ENCODE measurements at regions not wholly inside any gene's neighbourhood (a gene's known extent, or its start where the extent isn't known, plus 50 kb on each side); places are given as distances from the start of the nearest gene placed in this dataset.

DNA sequence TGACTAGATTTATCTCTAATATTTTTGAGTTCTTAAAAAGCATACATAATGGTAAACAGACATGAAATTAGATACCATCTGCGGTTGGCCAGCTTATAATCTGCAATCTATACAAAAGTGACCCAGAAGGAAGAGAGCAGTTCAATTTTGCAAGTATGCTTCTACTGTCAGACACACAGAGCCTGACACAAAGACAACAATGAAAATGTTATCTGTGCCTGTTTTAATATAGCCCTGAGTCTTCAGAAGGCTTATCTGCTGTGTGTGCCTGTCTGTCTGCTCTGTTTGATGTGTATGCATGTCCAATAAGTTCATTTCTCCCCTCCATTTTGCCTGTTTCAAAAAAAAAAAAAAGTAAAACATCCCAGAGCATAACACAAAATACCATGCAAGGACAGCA, 73.3 kb upstream of the FHIP2A start:
- Histone ChIP-seq H3K4me3 (ENCODE audit: insufficient read depth, low read depth, low read length) (no peak overlapping the region), H2BK5ac (ENCODE audit: low read depth, low read length, poor library complexity, severe bottlenecking) (no peak overlapping the region), H2BK15ac (ENCODE audit: low read depth, low read length) (no peak overlapping the region), H4K5ac (ENCODE audit: low read depth, low read length) (no peak overlapping the region), H3K56ac (ENCODE audit: extremely low read depth, insufficient read depth, low read length) (no peak overlapping the region), H2BK20ac (ENCODE audit: low read depth, low read length) (no peak overlapping the region), H3K4ac (ENCODE audit: low read depth, low read length) (no peak overlapping the region), H3K9me1 (ENCODE audit: insufficient read depth, low read length) (no peaks in the 10 kb centered on the region), H4K8ac (ENCODE audit: low read depth in 2 of 2, low read length in 2 of 2) (no peak overlapping the region), H3K23ac (ENCODE audit: low read depth, low read length) (no peak overlapping the region), H4K20me1 (ENCODE audit: insufficient read depth, low read length) (no peaks in the 10 kb centered on the region), H3K9ac (ENCODE audit: low read depth, low read length) (no peak overlapping the region), H4K91ac (ENCODE audit: insufficient read depth, low read depth, low read length) (no peak overlapping the region), H2AK9ac (replicated peaks; ENCODE audit: low read depth, low read length, poor library complexity) (no peak overlapping the region), H3K36me3 (ENCODE audit: control insufficient read depth, insufficient read depth, low read length) (no peaks in the 10 kb centered on the region), H3K4me1 (ENCODE audit: control insufficient read depth, insufficient read depth, low read length) (peaks cover 4% of the 10 kb centered on the region; the same call in 1 of the 2 replicates), H3K9me3 (ENCODE audit: control insufficient read depth, insufficient read depth, low read length) (no peaks in the 10 kb centered on the region), H3K27ac (ENCODE audit: insufficient read depth, low read length) (no peak overlapping the region), H2AK5ac (ENCODE audit: low read depth, low read length) (no peak overlapping the region), H3K79me1 (ENCODE audit: low read depth in 1 of 2, low read length in 2 of 2) (no peaks in the 10 kb centered on the region), H2BK120ac (ENCODE audit: low read depth, low read length) (no peak overlapping the region), H3K18ac (ENCODE audit: low read depth, low read length) (no peak overlapping the region), H2AFZ (replicated peaks; ENCODE audit: low read length, poor library complexity) (no peak overlapping the region), H3K14ac (replicated peaks; ENCODE audit: low read depth, low read length) (no peak overlapping the region), H3K4me2 (ENCODE audit: low read depth, low read length) (no peak overlapping the region), H3K27me3 (ENCODE audit: control insufficient read depth, insufficient read depth, low read length) (no peaks in the 10 kb centered on the region)
- in situ Hi-C loops (cut with MboI; ENCODE audit: low sequenced_read_pairs) (no loop called here), dilution Hi-C loops (cut with HindIII; ENCODE audit: low sequenced_read_pairs, unreplicated experiment) (no loop called here), intact Hi-C loops (cut with micrococcal nuclease) (no loop called here)
- DNase-seq = no peak
- no TSS peak for BruUV-seq (replicated peaks)
- ChIA-PET CTCF (no interaction called here), POLR2A (ENCODE audit: unreplicated experiment) (no interaction called here)
- no peak for TF ChIP-seq NFE2L2 (IDR thresholded peaks at IDR 0.05; ENCODE audit: low read depth, low read length)
- no peak for TF ChIP-seq MAZ (IDR thresholded peaks at IDR 0.05; ENCODE audit: borderline replicate concordance, low read depth, low read length)
- TF ChIP-seq, protein P1, sequence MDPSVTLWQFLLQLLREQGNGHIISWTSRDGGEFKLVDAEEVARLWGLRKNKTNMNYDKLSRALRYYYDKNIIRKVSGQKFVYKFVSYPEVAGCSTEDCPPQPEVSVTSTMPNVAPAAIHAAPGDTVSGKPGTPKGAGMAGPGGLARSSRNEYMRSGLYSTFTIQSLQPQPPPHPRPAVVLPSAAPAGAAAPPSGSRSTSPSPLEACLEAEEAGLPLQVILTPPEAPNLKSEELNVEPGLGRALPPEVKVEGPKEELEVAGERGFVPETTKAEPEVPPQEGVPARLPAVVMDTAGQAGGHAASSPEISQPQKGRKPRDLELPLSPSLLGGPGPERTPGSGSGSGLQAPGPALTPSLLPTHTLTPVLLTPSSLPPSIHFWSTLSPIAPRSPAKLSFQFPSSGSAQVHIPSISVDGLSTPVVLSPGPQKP (IDR thresholded peaks at IDR 0.05; ENCODE audit: borderline replicate concordance, low read depth, low read length) = no peak
- TF ChIP-seq, protein P2, sequence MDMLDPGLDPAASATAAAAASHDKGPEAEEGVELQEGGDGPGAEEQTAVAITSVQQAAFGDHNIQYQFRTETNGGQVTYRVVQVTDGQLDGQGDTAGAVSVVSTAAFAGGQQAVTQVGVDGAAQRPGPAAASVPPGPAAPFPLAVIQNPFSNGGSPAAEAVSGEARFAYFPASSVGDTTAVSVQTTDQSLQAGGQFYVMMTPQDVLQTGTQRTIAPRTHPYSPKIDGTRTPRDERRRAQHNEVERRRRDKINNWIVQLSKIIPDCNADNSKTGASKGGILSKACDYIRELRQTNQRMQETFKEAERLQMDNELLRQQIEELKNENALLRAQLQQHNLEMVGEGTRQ (IDR thresholded peaks at IDR 0.05; ENCODE audit: low read depth, low read length) = no peak
- no peak for TF ChIP-seq RAD21 (IDR thresholded peaks at IDR 0.05; ENCODE audit: low read length)
- TF ChIP-seq BHLHE40 (IDR thresholded peaks at IDR 0.05; ENCODE audit: low read depth, low read length) = no peak
- no CpG with 5 or more reads among the region's 1 CpG for WGBS, 2 experiments (ENCODE audit: extremely low coverage in 2 of 2, insufficient read length in 1 of 2)
- ATAC-seq (ENCODE audit: low read depth) = no peak
